Stimulated activated CD4-positive, alpha-beta T cell treated with anti-CD3 and anti-CD28 coated beads, Interleukin-4, amount 100 ng/mL, for 48 hours (primary cell): ENCODE measurements at regions not wholly inside any gene's neighbourhood (a gene's known extent, or its start where the extent isn't known, plus 50 kb on each side); places are given as distances from the start of the nearest gene placed in this dataset.
"Not testable (repeated sequence)": the region's sequence is repeated elsewhere in the genome, so short reads cannot be mapped to it uniquely, and the experiment has no call there.

Source experiments
- DNase-seq, 2 donors: peaks; one replicate each; pipeline ENCODE4 v3.0.0-alpha.2; 2020; ENCODE audit warnings: low read depth in 2 of 2

- no peak for DNase-seq
Observed at GRCh38 chr1:60950224-60951063, 131.9 kb upstream of the NFIA start.

- no peak for DNase-seq
Observed at GRCh38 chr1:60949826-60950197, 132.5 kb upstream of the NFIA start.

- DNase-seq, result no peak
Observed at GRCh38 chr1:60949154-60949825, 133.1 kb upstream of the NFIA start.

GRCh38 chr1:60948486-60948885 lies 133.9 kb upstream of the NFIA start:
- no peak for DNase-seq

- DNase-seq, result no peak
Observed at GRCh38 chr1:60947367-60947766, 135.0 kb upstream of the NFIA start.

- no peak for DNase-seq
Observed at GRCh38 chr1:60942896-60943638, 139.3 kb upstream of the NFIA start.

GRCh38 chr1:60942291-60942690 lies 140.1 kb upstream of the NFIA start:
- DNase-seq, result no peak

GRCh38 chr1:60940685-60941084 lies 141.7 kb upstream of the NFIA start:
- DNase-seq, result not testable (repeated sequence)

- no peak for DNase-seq
Observed at GRCh38 chr1:60937720-60938119, 144.6 kb upstream of the NFIA start.

GRCh38 chr1:60936591-60937342 lies 145.6 kb upstream of the NFIA start:
- no peak for DNase-seq

- no peak for DNase-seq
Observed at GRCh38 chr1:60936163-60936562, 146.2 kb upstream of the NFIA start.

- no peak for DNase-seq
Observed at GRCh38 chr1:60935599-60936110, 146.7 kb upstream of the NFIA start.

- no peak for DNase-seq
Observed at GRCh38 chr1:60930130-60930529, 152.2 kb upstream of the NFIA start.

- no peak for DNase-seq
Observed at GRCh38 chr1:60924964-60925798, 157.2 kb upstream of the NFIA start.

GRCh38 chr1:60924165-60924564 lies 158.2 kb upstream of the NFIA start:
- no peak for DNase-seq

GRCh38 chr1:60923389-60924087 lies 158.8 kb upstream of the NFIA start:
- DNase-seq, result no peak

GRCh38 chr1:60922304-60922703 lies 160.1 kb upstream of the NFIA start:
- no peak for DNase-seq

- no peak for DNase-seq
Observed at GRCh38 chr1:60921175-60921574, 161.2 kb upstream of the NFIA start.

- no peak for DNase-seq
Observed at GRCh38 chr1:60920561-60920960, 161.8 kb upstream of the NFIA start.

- no peak for DNase-seq
Observed at GRCh38 chr1:60918867-60919266, 163.5 kb upstream of the NFIA start.
